HepG2 (cell line): ENCODE measurements at regions not wholly inside any gene's neighbourhood (a gene's known extent, or its start where the extent isn't known, plus 50 kb on each side); places are given as distances from the start of the nearest gene placed in this dataset.

ENCODE experiments used
- ATAC-seq: fragments of 200-7000 bp; cut with Tn5 transposase; 3 replicates; pipeline ENCODE4 v1.9.1; 2020; ENCODE audit warnings: mild to moderate bottlenecking, moderate library complexity
- BruUV-seq: library from RNA; stranded (reverse); fragments of 400-500 nt; replicated peaks from 2 replicates; lab custom pipeline; 2021; lab: Mats Ljungman, UMichigan
- CTCF ChIA-PET: fragments of 300-600 bp; formaldehyde crosslinking; extraction: SDS; loops from one replicate; lab custom pipeline; 2021; ENCODE audit warnings: low total read pairs, inconsistent platforms, low intra/inter-chr PET ratio; lab: Yijun Ruan, JAX
- POLR2A ChIA-PET: fragments of 350-600 bp; sonication (Branson Sonifier 250); formaldehyde crosslinking; loops from one replicate; lab custom pipeline; 2020; ENCODE audit warnings: antibody characterized with exemption, inconsistent platforms; lab: Yijun Ruan, JAX
- DNase-seq: peaks from one replicate; pipeline ENCODE4 v3.0.0-alpha.2; 2015; ENCODE audit warnings: low spot score
- FAIRE-seq: peaks from 3 replicates; lab custom pipeline; 2011; peaks lifted over from hg19 to GRCh38; lab: Jason Lieb, UNC
- H2AFZ ChIP-seq: one replicate; pipeline ENCODE4 v1.6.1; 2011; ENCODE audit warnings: low read length, inconsistent platforms
- H3K27ac ChIP-seq: fragments of 300-600 bp; 3 replicates; pipeline ENCODE4 v1.8.0; 2011; ENCODE audit warnings: mixed run types, mild to moderate bottlenecking, mixed read lengths, low read length, inconsistent platforms; ENCODE audit not compliant: insufficient read depth; ENCODE audit errors: extremely low read length
- H3K27me3 ChIP-seq, 2 experiments: fragments of 200-600 bp in 1 of 2; 2 replicates in 1 of 2; 3 replicates in 1 of 2; pipeline versions ENCODE4 v1.6.0 to v1.8.0; 2011; ENCODE audit warnings: low read length in 2 of 2, mild to moderate bottlenecking in 2 of 2, moderate library complexity in 2 of 2, inconsistent platforms in 1 of 2; ENCODE audit not compliant: insufficient read depth in 2 of 2, control insufficient read depth in 1 of 2
- H3K36me3 ChIP-seq, 2 experiments: fragments of 200-600 bp in 1 of 2; replicated peaks in 1 of 2; 2 replicates in 1 of 2; 3 replicates in 1 of 2; pipeline versions ENCODE4 v1.5.1 to v1.8.0; 2011; ENCODE audit warnings: low read length in 2 of 2, inconsistent platforms in 1 of 2; ENCODE audit not compliant: insufficient read depth in 2 of 2, control insufficient read depth in 1 of 2
- H3K4me1 ChIP-seq: 2 replicates; pipeline ENCODE4 v1.5.1; 2012; ENCODE audit warnings: low read length, inconsistent platforms; ENCODE audit not compliant: insufficient read depth
- H3K4me2 ChIP-seq: 2 replicates; pipeline ENCODE4 v1.6.0; 2011; ENCODE audit warnings: low read depth, low read length, inconsistent platforms
- H3K4me3 ChIP-seq, 3 experiments: fragments of 200-600 bp in 1 of 3; sonication (generic), shearing (Covaris generic) in 1 of 3; replicated peaks in 1 of 3; 2 replicates each; pipeline ENCODE4 v1.5.1; 2011 to 2016; ENCODE audit warnings: low read length in 3 of 3, inconsistent platforms in 2 of 3, low read depth in 2 of 3, mild to moderate bottlenecking in 2 of 3, control low read depth in 1 of 3, mixed read lengths in 1 of 3; ENCODE audit not compliant: insufficient read depth in 1 of 3
- H3K79me2 ChIP-seq: one replicate; pipeline ENCODE4 v1.6.1; 2011; ENCODE audit warnings: low read length, inconsistent platforms; ENCODE audit not compliant: insufficient read depth
- H3K9ac ChIP-seq: 2 replicates; pipeline ENCODE4 v1.6.0; 2011; ENCODE audit warnings: mild to moderate bottlenecking, low read depth, low read length, inconsistent platforms; ENCODE audit not compliant: insufficient read depth
- H3K9me3 ChIP-seq: 2 replicates; pipeline ENCODE4 v1.5.1; 2012; ENCODE audit warnings: mild to moderate bottlenecking, low read length
- H4K20me1 ChIP-seq: 2 replicates; pipeline ENCODE4 v1.6.0; 2011; ENCODE audit warnings: inconsistent platforms, mild to moderate bottlenecking, low read length, moderate library complexity; ENCODE audit not compliant: insufficient read depth
- ATF7-NPFF ChIP-seq: sonication (generic); formaldehyde crosslinking; IDR thresholded peaks from 2 replicates; pipeline ENCODE4 v1.8.1; 2023; ENCODE audit warnings: mild to moderate bottlenecking, low read depth, missing genetic modification reagents, moderate library complexity
- IRX3 ChIP-seq: sonication (generic); formaldehyde crosslinking; IDR thresholded peaks from 2 replicates; pipeline ENCODE4 v1.8.1; 2023; ENCODE audit warnings: mild to moderate bottlenecking, low read depth, missing genetic modification reagents, borderline replicate concordance
- PRDM4 ChIP-seq: sonication (generic); formaldehyde crosslinking; IDR thresholded peaks from 2 replicates; pipeline ENCODE4 v1.9.0; 2021; ENCODE audit warnings: missing genetic modification reagents, borderline replicate concordance
- REPIN1 ChIP-seq: sonication (generic); formaldehyde crosslinking; IDR thresholded peaks from 2 replicates; pipeline ENCODE4 v1.8.0; 2022; ENCODE audit warnings: missing genetic modification reagents, low read depth, mild to moderate bottlenecking, borderline replicate concordance
- THYN1 ChIP-seq: sonication (generic); formaldehyde crosslinking; IDR thresholded peaks from 2 replicates; pipeline ENCODE4 v1.8.1; 2023; ENCODE audit warnings: low read depth, mild to moderate bottlenecking, moderate library complexity, missing genetic modification reagents, borderline replicate concordance
- ZBTB8A ChIP-seq: sonication (generic); formaldehyde crosslinking; IDR thresholded peaks from 2 replicates; pipeline ENCODE4 v1.4.0; 2020; ENCODE audit warnings: mild to moderate bottlenecking, low read depth, missing genetic modification reagents, borderline replicate concordance
- ZNF577 ChIP-seq: sonication (generic); formaldehyde crosslinking; IDR thresholded peaks from 2 replicates; pipeline ENCODE4 v1.4.0; 2020; ENCODE audit warnings: mild to moderate bottlenecking, low read depth, missing genetic modification reagents, borderline replicate concordance
- ZNF607 ChIP-seq: sonication (generic); formaldehyde crosslinking; IDR thresholded peaks from 2 replicates; pipeline ENCODE4 v1.5.1; 2020; ENCODE audit warnings: missing genetic modification reagents, mild to moderate bottlenecking, borderline replicate concordance
- in situ Hi-C: cut with HindIII; loops from 2 replicates; pipeline ENCODE4 v1.10.0; 2017; ENCODE audit warnings: low pct_unique_long_range_greater_than_20kb; ENCODE audit not compliant: extremely low pct_ligation_motif_present
- intact Hi-C: fragments of 100-400 bp; cut with micrococcal nuclease; formaldehyde crosslinking; loops from one replicate; pipeline ENCODE4 v1.10.0; 2022; ENCODE audit not compliant: unreplicated experiment

DNA sequence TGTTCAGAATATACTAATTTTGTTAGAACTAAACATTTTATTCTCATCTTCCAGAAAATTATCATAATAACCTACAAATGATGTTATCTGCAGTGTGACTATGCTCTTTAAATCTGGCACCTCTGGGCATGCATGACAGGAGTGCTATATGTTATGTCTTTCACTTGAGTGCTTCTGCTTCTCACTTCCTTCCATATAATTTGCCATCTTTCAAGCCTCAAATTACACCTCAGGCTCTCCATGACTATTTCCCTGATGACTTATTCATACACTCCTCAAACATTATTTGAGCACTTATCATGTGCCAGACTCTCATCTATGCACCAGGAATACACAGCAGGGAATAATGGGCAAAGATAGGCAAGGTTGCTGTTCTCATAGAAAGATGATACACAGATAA, 219.3 kb upstream of the POU2AF2 start:
- intact Hi-C loops (no loop called here), in situ Hi-C loops (no loop called here)
- POLR2A ChIA-PET: no interaction called here
- Histone ChIP-seq H3K4me1 (no peaks in the 10 kb centered on the region), H3K9me3 (peaks cover 6% of the 10 kb centered on the region; the same call in 1 of the 2 replicates), H3K9ac (no peak overlapping the region), H3K4me3 (no peak overlapping the region), H3K79me2 (no peaks in the 10 kb centered on the region), H3K27me3 (no peaks in the 10 kb centered on the region; a peak in 1 of 5 replicates), H3K4me2 (no peak overlapping the region), H3K36me3 (no peaks in the 10 kb centered on the region), H4K20me1 (no peaks in the 10 kb centered on the region), H3K27ac (no peak overlapping the region), H2AFZ (no peak overlapping the region)
- CTCF ChIA-PET: no interaction called here
- no TSS peak for BruUV-seq
- no peak for ATAC-seq
- DNase-seq: no peak
- TF ChIP-seq THYN1 (CRISPR knock-in tag) (no peak), ZNF607 (no peak), ZBTB8A (CRISPR knock-in tag) (no peak), PRDM4 (CRISPR knock-in tag) (no peak), IRX3 (CRISPR knock-in tag) (no peak), ZNF577 (no peak), REPIN1 (no peak), ATF7-NPFF (CRISPR knock-in tag) (no peak)
- no peak for FAIRE-seq
